ENCODE measurements at regions not wholly inside any gene's neighbourhood (a gene's known extent, or its start where the extent isn't known, plus 50 kb on each side); places are given as distances from the start of the nearest gene placed in this dataset.

DNA sequence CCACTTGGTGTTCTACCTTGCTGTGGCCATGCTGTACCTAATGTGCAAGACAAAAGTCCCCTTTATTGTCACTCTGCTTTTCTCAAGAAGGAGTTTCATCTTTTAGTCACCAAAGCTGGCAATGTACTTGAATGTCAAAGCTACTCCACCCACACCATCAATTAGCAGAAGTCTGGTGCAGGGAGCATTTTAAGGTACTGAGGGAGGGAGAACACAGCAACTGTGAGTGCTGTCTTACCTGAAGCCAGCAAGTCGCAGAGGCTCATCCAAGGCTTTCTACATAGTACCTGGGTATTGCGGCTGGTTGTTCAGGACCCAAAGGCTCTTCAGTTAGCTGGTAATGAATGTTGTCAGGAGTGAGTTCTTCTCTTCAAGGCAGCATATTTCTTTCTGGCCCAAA is 820.4 kb downstream of the OTOL1 start:
- no peak overlapping the region for H3K4me3 ChIP-seq (ENCODE audit: low read depth, low read length)
- TF ChIP-seq, protein P1, sequence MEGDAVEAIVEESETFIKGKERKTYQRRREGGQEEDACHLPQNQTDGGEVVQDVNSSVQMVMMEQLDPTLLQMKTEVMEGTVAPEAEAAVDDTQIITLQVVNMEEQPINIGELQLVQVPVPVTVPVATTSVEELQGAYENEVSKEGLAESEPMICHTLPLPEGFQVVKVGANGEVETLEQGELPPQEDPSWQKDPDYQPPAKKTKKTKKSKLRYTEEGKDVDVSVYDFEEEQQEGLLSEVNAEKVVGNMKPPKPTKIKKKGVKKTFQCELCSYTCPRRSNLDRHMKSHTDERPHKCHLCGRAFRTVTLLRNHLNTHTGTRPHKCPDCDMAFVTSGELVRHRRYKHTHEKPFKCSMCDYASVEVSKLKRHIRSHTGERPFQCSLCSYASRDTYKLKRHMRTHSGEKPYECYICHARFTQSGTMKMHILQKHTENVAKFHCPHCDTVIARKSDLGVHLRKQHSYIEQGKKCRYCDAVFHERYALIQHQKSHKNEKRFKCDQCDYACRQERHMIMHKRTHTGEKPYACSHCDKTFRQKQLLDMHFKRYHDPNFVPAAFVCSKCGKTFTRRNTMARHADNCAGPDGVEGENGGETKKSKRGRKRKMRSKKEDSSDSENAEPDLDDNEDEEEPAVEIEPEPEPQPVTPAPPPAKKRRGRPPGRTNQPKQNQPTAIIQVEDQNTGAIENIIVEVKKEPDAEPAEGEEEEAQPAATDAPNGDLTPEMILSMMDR (IDR thresholded peaks at IDR 0.05; ENCODE audit: insufficient read depth, low read length), result no peak
- DNase-seq (ENCODE audit: low read depth), result no peak

DNA sequence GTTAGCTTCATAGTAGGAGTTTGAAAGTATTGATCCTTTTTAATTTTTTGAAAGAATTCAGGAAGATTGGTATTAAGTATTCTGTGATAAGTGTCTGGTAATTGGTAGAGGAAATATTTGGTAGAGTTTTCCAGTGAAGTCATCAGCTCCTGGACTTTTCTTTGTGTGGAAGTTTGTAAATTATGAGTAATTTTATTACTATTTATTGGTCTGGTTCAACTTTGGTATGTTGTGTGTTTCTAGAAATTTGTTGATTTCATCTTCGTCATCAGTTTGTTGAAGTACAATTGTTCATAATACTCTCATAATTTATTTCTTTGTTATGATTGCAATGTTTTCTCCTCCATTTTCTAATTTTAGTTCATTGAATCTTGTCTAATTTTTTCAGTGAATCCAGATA is 832.0 kb downstream of the OTOL1 start:
- H3K4me3 ChIP-seq (ENCODE audit: low read depth, low read length), result no peak overlapping the region
- TF ChIP-seq, protein P1 (IDR thresholded peaks at IDR 0.05; ENCODE audit: insufficient read depth, low read length), result no peak
- DNase-seq (ENCODE audit: low read depth), result no peak

DNA sequence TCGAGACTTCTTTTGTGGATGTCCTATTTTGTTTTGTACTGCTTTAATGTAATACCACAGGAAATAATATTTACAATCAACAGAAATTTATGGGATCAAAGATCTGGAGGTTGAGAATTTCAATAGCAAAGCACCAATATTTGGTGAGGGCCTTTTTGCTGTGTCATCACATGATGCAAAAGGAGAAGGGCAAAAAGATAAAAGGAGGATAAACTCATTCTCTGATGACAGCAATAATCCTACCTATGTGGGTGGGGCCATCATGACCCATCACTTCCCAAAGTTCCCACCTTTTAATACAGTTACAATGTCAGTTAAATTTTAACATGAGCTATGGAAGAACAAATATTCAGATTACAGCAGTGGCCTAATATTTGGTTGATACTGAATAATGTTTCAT is 832.9 kb downstream of the OTOL1 start:
- H3K4me3 ChIP-seq (ENCODE audit: low read depth, low read length), result no peak overlapping the region
- no peak for DNase-seq (ENCODE audit: low read depth)
- TF ChIP-seq, protein P1 (IDR thresholded peaks at IDR 0.05; ENCODE audit: insufficient read depth, low read length), result no peak

DNA sequence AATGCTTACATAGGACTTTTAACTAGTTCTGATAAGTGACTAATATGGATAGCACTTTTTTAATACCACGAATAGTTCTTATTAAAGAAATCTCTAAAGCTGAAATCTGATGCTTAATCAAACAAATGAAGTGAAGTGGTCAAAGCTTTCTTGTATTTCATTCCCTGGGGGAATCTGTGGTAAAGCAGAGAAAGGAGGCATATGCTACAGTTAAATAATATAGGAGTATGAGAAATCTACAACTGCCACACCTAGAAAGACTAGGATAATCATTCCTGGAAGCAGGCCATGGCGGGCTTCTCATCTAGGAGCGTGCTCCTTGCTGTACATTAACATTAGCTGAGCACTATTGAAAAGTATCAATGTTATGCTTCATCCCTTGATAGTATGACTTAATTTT is 835.7 kb downstream of the OTOL1 start:
- no peak for DNase-seq (ENCODE audit: low read depth)
- TF ChIP-seq, protein P1 (IDR thresholded peaks at IDR 0.05; ENCODE audit: insufficient read depth, low read length), result no peak
- no peak overlapping the region for H3K4me3 ChIP-seq (ENCODE audit: low read depth, low read length)

DNA sequence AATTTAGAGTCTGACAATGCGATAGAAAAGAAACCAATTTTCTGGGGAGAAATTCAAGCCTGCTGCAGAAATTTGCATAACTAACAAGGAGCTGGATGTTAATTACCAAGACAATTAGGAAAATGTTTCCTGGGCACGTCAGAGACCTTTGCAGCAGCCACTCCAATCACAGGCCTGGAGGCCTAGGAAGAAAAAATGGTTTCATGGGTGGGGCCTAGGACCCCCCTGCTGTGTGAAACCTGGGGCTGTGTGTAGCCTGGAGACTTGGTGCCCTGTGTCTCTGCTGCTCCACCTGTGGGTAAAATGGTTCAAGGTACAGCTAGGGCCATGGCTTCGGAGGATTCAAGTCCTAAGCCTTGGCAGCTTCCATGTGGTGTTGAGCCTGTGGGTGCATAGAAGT is 837.9 kb downstream of the OTOL1 start:
- TF ChIP-seq, protein P1 (IDR thresholded peaks at IDR 0.05; ENCODE audit: insufficient read depth, low read length), result no peak
- no peak overlapping the region for H3K4me3 ChIP-seq (ENCODE audit: low read depth, low read length)
- DNase-seq (ENCODE audit: low read depth), result no peak

DNA sequence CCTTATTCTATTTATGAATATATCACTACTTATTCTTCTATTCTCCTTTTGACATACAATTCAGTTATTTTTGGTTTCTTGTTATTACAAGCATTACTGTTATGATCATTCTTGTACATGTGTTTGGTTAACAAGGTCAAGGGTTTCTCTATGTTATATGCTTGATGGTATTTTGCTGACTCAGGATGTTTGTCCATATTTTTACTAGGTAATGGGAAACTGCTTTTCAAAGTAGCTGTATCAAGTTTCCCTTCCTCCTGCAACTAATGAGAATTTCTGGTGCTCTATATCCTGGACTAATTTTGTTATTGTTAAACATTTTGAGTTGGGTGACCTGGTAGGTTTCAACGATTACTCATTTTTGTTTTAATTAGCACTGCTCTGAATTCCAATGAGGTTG is 841.0 kb downstream of the OTOL1 start:
- TF ChIP-seq, protein P1 (IDR thresholded peaks at IDR 0.05; ENCODE audit: insufficient read depth, low read length), result no peak
- H3K4me3 ChIP-seq (ENCODE audit: low read depth, low read length), result no peak overlapping the region
- DNase-seq (ENCODE audit: low read depth), result no peak

DNA sequence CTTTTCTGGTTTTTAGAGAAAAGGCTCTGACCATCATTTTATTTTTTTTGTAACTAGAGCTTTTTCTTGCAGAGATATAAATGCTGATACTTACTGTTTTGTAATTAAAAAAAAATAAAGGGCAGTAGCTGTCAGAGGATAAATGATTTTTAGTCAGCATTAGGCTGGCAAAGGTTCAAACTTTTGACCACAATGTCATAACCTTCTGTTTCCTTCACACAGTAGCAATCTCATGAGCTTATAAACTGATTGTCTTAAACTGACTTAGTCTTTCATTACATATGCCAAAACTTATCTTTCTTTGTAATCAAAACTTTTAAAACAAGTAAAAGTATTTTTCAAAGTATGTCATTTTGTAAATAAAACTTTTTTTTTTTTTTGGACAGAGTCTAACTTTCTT is 841.9 kb downstream of the OTOL1 start:
- DNase-seq (ENCODE audit: low read depth), result no peak
- H3K4me3 ChIP-seq (ENCODE audit: low read depth, low read length), result no peak overlapping the region
- TF ChIP-seq, protein P1 (IDR thresholded peaks at IDR 0.05; ENCODE audit: insufficient read depth, low read length), result no peak

All from fibroblast of the aortic adventitia (primary cell).